B cell (primary cell): ENCODE measurements at regions not wholly inside any gene's neighbourhood (a gene's known extent, or its start where the extent isn't known, plus 50 kb on each side); places are given as distances from the start of the nearest gene placed in this dataset.
"Not testable (repeated sequence)": the region's sequence is repeated elsewhere in the genome, so short reads cannot be mapped to it uniquely, and the experiment has no call there.

ENCODE experiments used
- ATAC-seq: fragments of 200-7000 bp; cut with Tn5 transposase; one replicate; pipeline ENCODE4 v1.10.0; 2021; ENCODE audit warnings: low read depth, mild to moderate bottlenecking, moderate number of reproducible peaks, moderate library complexity
- CTCF ChIA-PET: fragments of 350-600 bp; sonication (Branson Sonifier 250); formaldehyde crosslinking; loops from one replicate; lab custom pipeline; 2021; ENCODE audit warnings: antibody characterized with exemption, inconsistent platforms; lab: Charles Lee
- POLR2A ChIA-PET: fragments of 350-600 bp; sonication (Branson Sonifier 250); formaldehyde crosslinking; loops from one replicate; lab custom pipeline; 2021; ENCODE audit warnings: antibody characterized with exemption; lab: Charles Lee
- DNase-seq: peaks from one replicate; pipeline ENCODE4 v3.0.0; 2013
- H2AFZ ChIP-seq: 2 replicates; pipeline ENCODE4 v1.6.1; 2012; ENCODE audit warnings: mild to moderate bottlenecking, low read depth, low read length; ENCODE audit not compliant: insufficient read depth, poor library complexity, severe bottlenecking
- H3K27ac ChIP-seq, 2 donors: 1 replicate in 1 of 2; 2 replicates in 1 of 2; pipeline ENCODE4 v1.5.1; 2012 to 2013; ENCODE audit warnings: low read length in 2 of 2, mild to moderate bottlenecking in 2 of 2, moderate library complexity in 1 of 2
- H3K27me3 ChIP-seq, 4 experiments: fragments of 200-600 bp in 1 of 4; sonication (generic) in 1 of 4; replicated peaks in 1 of 4; 1 replicate in 2 of 4; 2 replicates in 2 of 4; pipeline versions ENCODE4 v1.6.1 to v1.7.0; 2013 to 2016; ENCODE audit warnings: low read length in 3 of 4, mild to moderate bottlenecking in 2 of 4, mixed read lengths in 1 of 4, moderate library complexity in 1 of 4; ENCODE audit not compliant: insufficient read depth in 4 of 4, control insufficient read depth in 3 of 4; ENCODE audit errors: control extremely low read depth in 1 of 4
- H3K36me3 ChIP-seq, 2 experiments: replicated peaks in 1 of 2; 1 replicate in 1 of 2; 2 replicates in 1 of 2; pipeline versions ENCODE4 v1.6.1 to v1.7.1; 2013; ENCODE audit warnings: low read length in 1 of 2; ENCODE audit not compliant: insufficient read depth in 2 of 2, control insufficient read depth in 1 of 2; ENCODE audit errors: control extremely low read depth in 1 of 2, extremely low read depth in 1 of 2
- H3K4me1 ChIP-seq, 2 donors: fragments of 200-600 bp in 1 of 2; sonication (generic) in 1 of 2; 1 replicate in 1 of 2; 2 replicates in 1 of 2; pipeline versions ENCODE4 v1.5.1 to v1.6.1; 2013 to 2017; ENCODE audit warnings: low read length in 2 of 2; ENCODE audit not compliant: control insufficient read depth in 2 of 2, insufficient read depth in 2 of 2
- H3K4me2 ChIP-seq: replicated peaks from 2 replicates; pipeline ENCODE3; 2012; ENCODE audit warnings: mild to moderate bottlenecking, low read depth, low read length; ENCODE audit not compliant: poor library complexity, severe bottlenecking
- H3K4me3 ChIP-seq, 5 experiments: fragments of 200-600 bp in 1 of 5; sonication (generic) in 1 of 5; 1 replicate in 3 of 5; 2 replicates in 2 of 5; pipeline versions ENCODE4 v1.5.1 to v1.7.0; 2011 to 2016; ENCODE audit warnings: low read length in 4 of 5, mild to moderate bottlenecking in 4 of 5, low read depth in 2 of 5, control low read depth in 1 of 5, moderate library complexity in 1 of 5; ENCODE audit not compliant: insufficient read depth in 1 of 5; ENCODE audit errors: control extremely low read depth in 1 of 5, extremely low read depth in 1 of 5
- H3K79me2 ChIP-seq: fragments of 200-600 bp; sonication (generic); one replicate; pipeline ENCODE4 v1.6.0; 2016; ENCODE audit warnings: low read length; ENCODE audit not compliant: control insufficient read depth, insufficient read depth
- H3K9ac ChIP-seq: fragments of 200-600 bp; sonication (generic); 2 replicates; pipeline ENCODE4 v1.6.1; 2017; ENCODE audit warnings: mild to moderate bottlenecking, low read length, moderate library complexity
- H3K9me3 ChIP-seq, 3 donors: one replicate each; pipeline versions ENCODE4 v1.6.1 to v1.7.1; 2013; ENCODE audit warnings: low read length in 2 of 3; ENCODE audit not compliant: control insufficient read depth in 2 of 3, insufficient read depth in 1 of 3; ENCODE audit errors: control extremely low read depth in 1 of 3
- H4K20me1 ChIP-seq: 2 replicates; pipeline ENCODE4 v1.6.0; 2012; ENCODE audit warnings: mild to moderate bottlenecking, low read length; ENCODE audit not compliant: insufficient read depth, control insufficient read depth, poor library complexity, severe bottlenecking
- H3K27ac Mint-ChIP-seq: one replicate; pipeline ENCODE4 v1.8.0; 2021; ENCODE audit warnings: mixed read lengths
- H3K27me3 Mint-ChIP-seq: one replicate; pipeline ENCODE4 v1.8.0; 2021; ENCODE audit warnings: mixed read lengths
- H3K4me1 Mint-ChIP-seq: one replicate; pipeline ENCODE4 v1.8.0; 2021; ENCODE audit warnings: mixed read lengths
- H3K4me3 Mint-ChIP-seq: one replicate; pipeline ENCODE4 v1.8.0; 2021; ENCODE audit warnings: mixed read lengths
- H3K9me3 Mint-ChIP-seq: one replicate; pipeline ENCODE4 v1.8.0; 2022; ENCODE audit warnings: mixed read lengths; ENCODE audit not compliant: insufficient read depth
- CTCF ChIP-seq: fragments of 200-600 bp; IDR thresholded peaks from one replicate; pipeline ENCODE4 v1.8.0; 2022; ENCODE audit warnings: antibody characterized with exemption, mild to moderate bottlenecking
- EZH2 ChIP-seq: IDR thresholded peaks from 2 replicates; pipeline ENCODE4 v1.6.1; 2012; ENCODE audit warnings: borderline replicate concordance, low read depth, mild to moderate bottlenecking, moderate library complexity, low read length; ENCODE audit not compliant: insufficient read depth, poor library complexity, severe bottlenecking
- WGBS: methylation state at CpG from one replicate; pipeline ENCODE4 v1.1.5; 2013; ENCODE audit warnings: missing lambda C conversion rate; ENCODE audit not compliant: insufficient coverage; 5-methylcytosine and 5-hydroxymethylcytosine counted together
- intact Hi-C: fragments of 100-400 bp; cut with micrococcal nuclease; formaldehyde crosslinking; loops from one replicate; pipeline ENCODE4 v1.10.0; 2022

GRCh38 chr6:82534876-82535275, 171.3 kb downstream of the TPBG start:
- Histone ChIP-seq H3K79me2 (no peaks in the 10 kb centered on the region), H2AFZ (no peak overlapping the region), H3K9me3 (no peaks in the 10 kb centered on the region), H4K20me1 (no peaks in the 10 kb centered on the region), H3K36me3 (no peaks in the 10 kb centered on the region), H3K4me2 (no peak overlapping the region), H3K9ac (no peak overlapping the region), H3K27me3 (no peaks in the 10 kb centered on the region), H3K4me1 (no peaks in the 10 kb centered on the region), H3K4me3 (no peak overlapping the region), H3K27ac (no peak overlapping the region)
- ChIA-PET CTCF (no interaction called here), POLR2A (no interaction called here)
- H3K27me3 Mint-ChIP-seq = no peaks in the 10 kb centered on the region
- ATAC-seq = no peak
- DNase-seq = no peak
- no peaks in the 10 kb centered on the region for H3K4me1 Mint-ChIP-seq
- no CpG with 5 or more reads among the region's 2 CpGs for WGBS
- no peak for TF ChIP-seq EZH2
- no peak for TF ChIP-seq CTCF
- no peak overlapping the region for H3K4me3 Mint-ChIP-seq
- intact Hi-C loops = no loop called here
- no peak overlapping the region for H3K27ac Mint-ChIP-seq
- H3K9me3 Mint-ChIP-seq = no peaks in the 10 kb centered on the region

GRCh38 chr6:82549480-82549879, 185.9 kb downstream of the TPBG start:
- H3K4me1 Mint-ChIP-seq, H3K4me3 ChIP-seq, H4K20me1 ChIP-seq, POLR2A ChIA-PET, H3K79me2 ChIP-seq, H3K27me3 ChIP-seq, H2AFZ ChIP-seq, H3K27ac Mint-ChIP-seq, H3K9me3 Mint-ChIP-seq, intact Hi-C loops, H3K4me1 ChIP-seq, DNase-seq, CTCF ChIA-PET, H3K27ac ChIP-seq, H3K27me3 Mint-ChIP-seq, H3K9me3 ChIP-seq, H3K4me3 Mint-ChIP-seq, H3K36me3 ChIP-seq, H3K9ac ChIP-seq, H3K4me2 ChIP-seq, ATAC-seq: not testable (repeated sequence)
- no CpG with 5 or more reads among the region's 2 CpGs for WGBS

- H3K9me3 ChIP-seq, H3K4me3 ChIP-seq, H3K9me3 Mint-ChIP-seq, POLR2A ChIA-PET, H4K20me1 ChIP-seq, H3K27ac ChIP-seq, H3K36me3 ChIP-seq, H3K27me3 Mint-ChIP-seq, DNase-seq, ATAC-seq, H3K4me2 ChIP-seq, CTCF ChIA-PET, H3K4me1 ChIP-seq, H3K27me3 ChIP-seq, intact Hi-C loops, H3K4me3 Mint-ChIP-seq, H3K9ac ChIP-seq, H3K27ac Mint-ChIP-seq, H3K4me1 Mint-ChIP-seq, H2AFZ ChIP-seq, H3K79me2 ChIP-seq: not testable (repeated sequence)
- 100% methylated on average over 1 of the region's 2 CpGs for WGBS
Observed at GRCh38 chr6:82551311-82551710, 187.7 kb downstream of the TPBG start.
